ENCODE measurements at regions not wholly inside any gene's neighbourhood (a gene's known extent, or its start where the extent isn't known, plus 50 kb on each side); places are given as distances from the start of the nearest gene placed in this dataset.

- DNase-seq (ENCODE audit: low spot score) = no peak
These were observed 58.7 kb upstream of the ZFR start for GRCh38 chr5:32503261-32503660.

- no peak for DNase-seq (ENCODE audit: low spot score)
These were observed 56.8 kb upstream of the ZFR start for GRCh38 chr5:32501071-32502002.

GRCh38 chr5:32500181-32500580 is 55.6 kb upstream of the ZFR start:
- no peak for DNase-seq (ENCODE audit: low spot score)

GRCh38 chr5:32499261-32499660 is 54.7 kb upstream of the ZFR start:
- no peak for DNase-seq (ENCODE audit: low spot score)

GRCh38 chr5:32498484-32498883 is 53.9 kb upstream of the ZFR start:
- no peak for DNase-seq (ENCODE audit: low spot score)

GRCh38 chr5:32496104-32496503 is 51.6 kb upstream of the ZFR start:
- DNase-seq (ENCODE audit: low spot score) = no peak

- DNase-seq (ENCODE audit: low spot score) = no peak
These were observed 50.3 kb upstream of the ZFR start for GRCh38 chr5:32494827-32495226.

Data from AG08396 (cell line).